PC-9 (cell line): ENCODE measurements at regions not wholly inside any gene's neighbourhood (a gene's known extent, or its start where the extent isn't known, plus 50 kb on each side); places are given as distances from the start of the nearest gene placed in this dataset.

ENCODE experiments used
- BruUV-seq: library from RNA; stranded (reverse); fragments of 400-500 nt; replicated peaks from 2 replicates; lab custom pipeline; 2021; lab: Mats Ljungman, UMichigan
- CTCF ChIA-PET: fragments of 300-600 bp; sonication (Branson Sonifier 250); formaldehyde crosslinking; loops from one replicate; lab custom pipeline; 2022; ENCODE audit warnings: antibody characterized with exemption; lab: Charles Lee
- POLR2A ChIA-PET: fragments of 300-600 bp; sonication (Branson Sonifier 250); formaldehyde crosslinking; loops from one replicate; lab custom pipeline; 2022; ENCODE audit warnings: antibody characterized with exemption; ENCODE audit not compliant: unreplicated experiment; lab: Charles Lee
- DNase-seq, 2 experiments: peaks; one replicate each; pipeline versions ENCODE4 v3.0.0 to v3.0.0-alpha.2; 2015 to 2022; ENCODE audit warnings: mixed read lengths in 1 of 2
- H2AFZ ChIP-seq: fragments of 200-600 bp; sonication (generic); 2 replicates; pipeline ENCODE4 v1.8.1; 2017; ENCODE audit warnings: antibody characterized with exemption
- H3F3A ChIP-seq: fragments of 200-600 bp; sonication (generic); 2 replicates; pipeline ENCODE4 v1.8.1; 2017; ENCODE audit warnings: antibody characterized with exemption, mild to moderate bottlenecking, low read depth; ENCODE audit not compliant: insufficient read depth
- H3K27ac ChIP-seq: fragments of 200-600 bp; sonication (generic); 2 replicates; pipeline ENCODE4 v1.6.1; 2016; ENCODE audit warnings: mixed run types
- H3K27me3 ChIP-seq: fragments of 200-600 bp; sonication (generic); 2 replicates; pipeline ENCODE4 v1.6.1; 2016; ENCODE audit warnings: low read depth, mixed run types; ENCODE audit not compliant: insufficient read depth
- H3K36me3 ChIP-seq: fragments of 200-600 bp; sonication (generic); 2 replicates; pipeline ENCODE4 v1.6.1; 2016; ENCODE audit warnings: low read depth, mixed run types
- H3K4me1 ChIP-seq: fragments of 200-600 bp; sonication (generic); replicated peaks from 2 replicates; pipeline ENCODE4 v1.6.1; 2016; ENCODE audit warnings: mixed run types; ENCODE audit not compliant: insufficient read depth
- H3K4me2 ChIP-seq: fragments of 200-600 bp; sonication (generic); 2 replicates; pipeline ENCODE4 v1.6.1; 2017; ENCODE audit warnings: mixed run types
- H3K4me3 ChIP-seq: fragments of 200-600 bp; sonication (generic); 2 replicates; pipeline ENCODE4 v1.6.1; 2016; ENCODE audit warnings: mixed run types
- H3K79me2 ChIP-seq: fragments of 200-600 bp; sonication (generic); 2 replicates; pipeline ENCODE4 v1.6.1; 2017; ENCODE audit warnings: low read depth, mixed run types
- H3K9me2 ChIP-seq: fragments of 200-600 bp; sonication (generic); 2 replicates; pipeline ENCODE4 v1.8.1; 2017; ENCODE audit warnings: mild to moderate bottlenecking; ENCODE audit not compliant: insufficient read depth
- H3K9me3 ChIP-seq: fragments of 200-600 bp; sonication (generic); 2 replicates; pipeline ENCODE4 v1.8.1; 2016; ENCODE audit warnings: low read depth; ENCODE audit not compliant: insufficient read depth
- H4K20me1 ChIP-seq: fragments of 200-600 bp; sonication (generic); 2 replicates; pipeline ENCODE4 v1.8.1; 2017; ENCODE audit not compliant: insufficient read depth
- CTCF ChIP-seq: fragments of 200-600 bp; sonication (generic); conservative IDR thresholded peaks from 2 replicates; pipeline ENCODE4 v1.6.1; 2017; ENCODE audit warnings: mixed run types, antibody characterized with exemption, mild to moderate bottlenecking, moderate library complexity
- EZH2 ChIP-seq: fragments of 200-600 bp; sonication (generic); IDR thresholded peaks from 2 replicates; pipeline ENCODE4 v1.8.0; 2017; ENCODE audit warnings: antibody characterized with exemption, low read depth
- intact Hi-C: fragments of 100-400 bp; cut with micrococcal nuclease; formaldehyde crosslinking; loops from one replicate; pipeline ENCODE4 v1.10.0; 2022; ENCODE audit not compliant: unreplicated experiment

GRCh38 chr12:113612076-113612728 is 140.5 kb upstream of the LHX5 start:
- no peaks in the 10 kb centered on the region for H3K9me2 ChIP-seq
- TF ChIP-seq CTCF (no peak), EZH2 (no peak)
- no peaks in the 10 kb centered on the region for H3K36me3 ChIP-seq
- no TSS peak for BruUV-seq
- no peaks in the 10 kb centered on the region for H4K20me1 ChIP-seq
- ChIA-PET CTCF (no interaction called here), POLR2A (no interaction called here)
- H3F3A ChIP-seq = no peaks in the 10 kb centered on the region
- no peaks in the 10 kb centered on the region for H3K79me2 ChIP-seq
- H2AFZ ChIP-seq = no peak overlapping the region
- no peak overlapping the region for H3K4me3 ChIP-seq
- no peak for DNase-seq
- H3K27me3 ChIP-seq = peaks cover 71% of the 10 kb centered on the region
- H3K9me3 ChIP-seq = no peaks in the 10 kb centered on the region
- intact Hi-C loops = no loop called here
- H3K4me2 ChIP-seq = no peak overlapping the region
- no peak overlapping the region for H3K27ac ChIP-seq
- H3K4me1 ChIP-seq = no peaks in the 10 kb centered on the region

- BruUV-seq = no TSS peak
- no peak for DNase-seq
- H3K4me1 ChIP-seq = no peaks in the 10 kb centered on the region
- H3K27me3 ChIP-seq = peaks cover 71% of the 10 kb centered on the region
- no peaks in the 10 kb centered on the region for H3K9me2 ChIP-seq
- no peaks in the 10 kb centered on the region for H3K79me2 ChIP-seq
- no peaks in the 10 kb centered on the region for H3K36me3 ChIP-seq
- CTCF ChIA-PET = no interaction called here
- POLR2A ChIA-PET = no interaction called here
- no peak overlapping the region for H3K4me2 ChIP-seq
- intact Hi-C loops = no loop called here
- no peak overlapping the region for H3K4me3 ChIP-seq
- no peaks in the 10 kb centered on the region for H3F3A ChIP-seq
- no peaks in the 10 kb centered on the region for H4K20me1 ChIP-seq
- TF ChIP-seq CTCF (no peak), EZH2 (no peak)
- no peaks in the 10 kb centered on the region for H3K9me3 ChIP-seq
- H2AFZ ChIP-seq = no peak overlapping the region
- no peak overlapping the region for H3K27ac ChIP-seq
Measured at GRCh38 chr12:113611652-113612051, 140.0 kb upstream of the LHX5 start.

- H3K27me3 ChIP-seq = peaks cover 67% of the 10 kb centered on the region
- CTCF ChIA-PET = no interaction called here
- BruUV-seq = no TSS peak
Measured at GRCh38 chr12:113610698-113611097, 139.0 kb upstream of the LHX5 start.

More at GRCh38 chr12:113610698-113611097, 139.0 kb upstream of the LHX5 start:
- Histone ChIP-seq H3K79me2 (no peaks in the 10 kb centered on the region), H3K4me1 (no peaks in the 10 kb centered on the region), H3K9me3 (no peaks in the 10 kb centered on the region), H2AFZ (no peak overlapping the region), H3K4me3 (no peak overlapping the region), H3K9me2 (no peaks in the 10 kb centered on the region), H3F3A (no peaks in the 10 kb centered on the region), H4K20me1 (no peaks in the 10 kb centered on the region), H3K27ac (no peak overlapping the region), H3K36me3 (no peaks in the 10 kb centered on the region), H3K4me2 (no peak overlapping the region)
- intact Hi-C loops = no loop called here
- TF ChIP-seq EZH2 (no peak), CTCF (no peak)
- POLR2A ChIA-PET = no interaction called here
- DNase-seq = no peak
